Gastroesophageal sphincter (tissue), 4 donors: ENCODE measurements at regions not wholly inside any gene's neighbourhood (a gene's known extent, or its start where the extent isn't known, plus 50 kb on each side); places are given as distances from the start of the nearest gene placed in this dataset.
A peak's percentile ranks its signal among the peaks of the same experiment; 100 is the strongest.

Source experiments
- ATAC-seq: fragments of 150-250 bp; one replicate; pipeline ENCODE4 v1.9.1; 2016; ENCODE audit warnings: mild to moderate bottlenecking, moderate library complexity
- H3K27ac ChIP-seq, 4 donors: fragments of 200-600 bp; sonication (generic) in 3 of 4; 1 replicate in 3 of 4; 2 replicates in 1 of 4; pipeline ENCODE4 v1.5.1; 2016 to 2019
- H3K27me3 ChIP-seq: fragments of 200-600 bp; sonication (generic); one replicate; pipeline ENCODE4 v1.5.1; 2019
- H3K36me3 ChIP-seq, 2 donors: fragments of 200-600 bp; sonication (generic); one replicate each; pipeline ENCODE4 v1.5.1; 2019; ENCODE audit warnings: control low read depth in 1 of 2
- H3K4me1 ChIP-seq, 3 donors: fragments of 200-600 bp; sonication (generic); 1 replicate in 2 of 3; 2 replicates in 1 of 3; pipeline ENCODE4 v1.5.1; 2016 to 2019; ENCODE audit warnings: control low read depth in 2 of 3
- H3K4me3 ChIP-seq, 2 donors: fragments of 200-600 bp; sonication (generic); one replicate each; pipeline ENCODE4 v1.5.1; 2019; ENCODE audit warnings: mild to moderate bottlenecking in 1 of 2, moderate library complexity in 1 of 2
- H3K9me3 ChIP-seq, 3 donors: fragments of 200-600 bp; sonication (generic); one replicate each; pipeline ENCODE4 v1.5.1; 2017 to 2019; ENCODE audit warnings: control low read depth in 2 of 3
- EP300 ChIP-seq: sonication (generic); formaldehyde crosslinking; IDR thresholded peaks from one replicate; pipeline ENCODE4 v1.6.1; 2017; ENCODE audit warnings: antibody characterized with exemption, mild to moderate bottlenecking
- POLR2A ChIP-seq, 2 donors: fragments of 450-650 bp; IDR thresholded peaks; one replicate each; pipeline ENCODE4 v1.6.1; 2017; ENCODE audit warnings: antibody characterized with exemption in 2 of 2, mild to moderate bottlenecking in 2 of 2, moderate library complexity in 1 of 2
- POLR2AphosphoS5 ChIP-seq: sonication (generic); formaldehyde crosslinking; IDR thresholded peaks from one replicate; pipeline ENCODE4 v1.6.1; 2017; ENCODE audit warnings: antibody characterized with exemption
- WGBS, 2 donors: methylation state at CpG; one replicate each; pipeline ENCODE4 v1.1.5; 2018; ENCODE audit warnings: low coverage in 1 of 2; 5-methylcytosine and 5-hydroxymethylcytosine counted together
- TF ChIP-seq, protein P1 (sequence below), 4 experiments: fragments of 200-600 bp in 2 of 4; fragments of 450-650 bp in 2 of 4; sonication (generic) in 1 of 4; IDR thresholded peaks; one replicate each; pipeline ENCODE4 v1.5.1; 2017 to 2019; ENCODE audit warnings: antibody characterized with exemption in 4 of 4, mild to moderate bottlenecking in 2 of 4, moderate library complexity in 2 of 4

DNA sequence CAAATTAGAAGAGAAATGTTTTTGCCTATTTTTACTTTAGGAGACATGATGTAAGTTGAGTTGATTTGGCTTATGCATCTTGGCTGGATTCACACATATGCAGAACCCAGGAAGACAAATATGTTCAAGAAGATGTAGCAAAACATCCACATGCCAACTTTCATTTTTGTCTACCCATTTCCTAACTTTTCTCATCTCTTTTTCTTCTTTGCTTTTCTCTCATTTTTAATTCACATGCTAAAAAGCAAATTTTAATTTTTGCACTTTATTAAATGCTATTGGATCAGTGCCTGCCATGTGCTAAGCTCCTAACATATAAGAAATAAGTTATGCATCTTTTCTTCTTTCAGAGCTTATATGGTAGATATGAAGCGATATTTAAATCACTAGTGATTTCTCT lies 143.7 kb upstream of the GRM3 start:
- no peaks in the 10 kb centered on the region for H3K27me3 ChIP-seq
- H3K4me3 ChIP-seq = no peak overlapping the region
- WGBS, 2 donors = 77 to 100% methylated on average over 1 of the region's 1 CpG
- no peak overlapping the region for H3K27ac ChIP-seq
- no peaks in the 10 kb centered on the region for H3K4me1 ChIP-seq
- ATAC-seq = no peak
- TF ChIP-seq POLR2AphosphoS5 (no peak), POLR2A (IDR thresholded peaks at IDR 0.05) (no peak), EP300 (no peak)
- TF ChIP-seq, protein P1, sequence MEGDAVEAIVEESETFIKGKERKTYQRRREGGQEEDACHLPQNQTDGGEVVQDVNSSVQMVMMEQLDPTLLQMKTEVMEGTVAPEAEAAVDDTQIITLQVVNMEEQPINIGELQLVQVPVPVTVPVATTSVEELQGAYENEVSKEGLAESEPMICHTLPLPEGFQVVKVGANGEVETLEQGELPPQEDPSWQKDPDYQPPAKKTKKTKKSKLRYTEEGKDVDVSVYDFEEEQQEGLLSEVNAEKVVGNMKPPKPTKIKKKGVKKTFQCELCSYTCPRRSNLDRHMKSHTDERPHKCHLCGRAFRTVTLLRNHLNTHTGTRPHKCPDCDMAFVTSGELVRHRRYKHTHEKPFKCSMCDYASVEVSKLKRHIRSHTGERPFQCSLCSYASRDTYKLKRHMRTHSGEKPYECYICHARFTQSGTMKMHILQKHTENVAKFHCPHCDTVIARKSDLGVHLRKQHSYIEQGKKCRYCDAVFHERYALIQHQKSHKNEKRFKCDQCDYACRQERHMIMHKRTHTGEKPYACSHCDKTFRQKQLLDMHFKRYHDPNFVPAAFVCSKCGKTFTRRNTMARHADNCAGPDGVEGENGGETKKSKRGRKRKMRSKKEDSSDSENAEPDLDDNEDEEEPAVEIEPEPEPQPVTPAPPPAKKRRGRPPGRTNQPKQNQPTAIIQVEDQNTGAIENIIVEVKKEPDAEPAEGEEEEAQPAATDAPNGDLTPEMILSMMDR (IDR thresholded peaks at IDR 0.05) = no peak
- H3K9me3 ChIP-seq = no peaks in the 10 kb centered on the region
- H3K36me3 ChIP-seq = no peaks in the 10 kb centered on the region

DNA sequence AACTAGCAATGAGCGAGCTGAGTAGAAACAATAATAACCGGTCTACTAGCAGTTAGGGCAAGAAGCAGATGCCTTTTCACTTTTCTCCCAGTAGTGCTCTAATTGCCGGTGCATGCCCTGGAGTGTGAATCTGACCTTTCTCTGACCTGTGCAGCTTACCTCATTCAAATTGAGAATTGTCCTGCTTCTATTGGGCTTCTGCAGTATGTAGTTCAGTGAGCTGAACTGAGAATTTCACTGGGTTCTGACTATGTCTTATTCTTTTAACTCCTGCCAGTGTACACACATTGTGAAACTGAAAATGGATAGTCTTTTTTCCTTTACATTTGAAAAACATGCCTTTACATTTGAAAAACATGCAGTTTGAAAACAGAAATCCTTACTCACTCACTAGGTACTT lies 157.9 kb upstream of the GRM3 start:
- H3K27ac ChIP-seq = no peak overlapping the region
- WGBS, 2 donors = 86 to 89% methylated on average over 2 to 3 of the region's 3 CpGs
- no peak for ATAC-seq
- H3K4me1 ChIP-seq = no peaks in the 10 kb centered on the region
- H3K27me3 ChIP-seq = no peaks in the 10 kb centered on the region
- H3K9me3 ChIP-seq = no peaks in the 10 kb centered on the region
- TF ChIP-seq POLR2AphosphoS5 (no peak), POLR2A (IDR thresholded peaks at IDR 0.05) (no peak), EP300 (no peak)
- TF ChIP-seq, protein P1 (IDR thresholded peaks at IDR 0.05) = no peak
- H3K36me3 ChIP-seq = no peaks in the 10 kb centered on the region
- no peak overlapping the region for H3K4me3 ChIP-seq

DNA sequence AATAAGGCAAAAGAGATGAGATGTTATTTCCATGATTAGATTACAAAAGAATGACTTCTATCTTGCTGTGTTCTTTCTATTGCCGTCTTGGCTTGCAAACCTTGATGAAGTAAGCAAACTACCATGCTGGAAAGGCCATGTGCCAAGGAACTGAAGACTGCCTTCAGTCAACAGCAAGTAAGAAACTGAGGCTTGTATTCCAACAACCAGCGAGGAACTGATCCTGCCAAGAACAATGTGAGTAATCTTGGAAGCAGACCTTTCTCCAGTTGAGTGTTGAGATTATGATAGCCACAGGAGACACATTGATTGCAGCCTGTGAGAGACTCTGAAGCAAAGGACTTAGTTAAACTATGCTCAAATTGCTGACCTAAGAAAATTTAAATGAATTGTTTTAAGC lies 164.6 kb upstream of the GRM3 start:
- Histone ChIP-seq H3K36me3 (no peaks in the 10 kb centered on the region), H3K4me1 (no peaks in the 10 kb centered on the region), H3K27ac (no peak overlapping the region), H3K27me3 (no peaks in the 10 kb centered on the region), H3K9me3 (no peaks in the 10 kb centered on the region), H3K4me3 (no peak overlapping the region)
- ATAC-seq = peak; percentile 36
- 87 to 90% methylated on average over 2 of the region's 2 CpGs for WGBS, 2 donors
- TF ChIP-seq EP300 (no peak), POLR2AphosphoS5 (no peak), POLR2A (IDR thresholded peaks at IDR 0.05) (no peak)
- TF ChIP-seq, protein P1 (IDR thresholded peaks at IDR 0.05) = no peak

DNA sequence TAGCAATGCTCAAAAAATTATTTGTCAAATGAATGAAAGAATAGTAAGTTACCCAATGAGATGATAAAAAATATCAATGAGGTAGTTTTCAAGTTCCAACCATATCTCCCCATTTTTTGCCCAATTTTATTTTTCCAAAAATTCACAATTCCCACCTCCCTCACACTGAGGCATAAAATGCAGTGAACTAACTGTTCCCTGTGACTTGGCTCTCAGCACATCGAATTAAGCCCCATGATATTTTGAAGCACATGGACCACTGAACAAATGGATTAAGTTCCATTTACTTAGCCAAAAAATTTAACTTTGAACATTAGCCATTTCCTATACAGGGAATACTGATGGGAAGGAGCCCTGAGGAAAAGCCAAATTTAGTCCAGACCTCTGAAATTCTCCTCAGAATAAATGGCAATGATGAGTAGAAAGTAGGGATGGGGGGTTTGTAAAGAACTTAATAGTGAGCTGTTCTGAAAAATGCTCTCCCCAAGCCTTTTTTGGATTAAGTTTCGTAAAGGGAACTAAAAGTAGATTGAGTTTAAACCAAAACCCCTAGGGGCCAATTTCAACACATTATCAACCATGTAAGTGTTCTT lies 166.3 kb upstream of the GRM3 start:
- Histone ChIP-seq H3K9me3 (no peaks in the 10 kb centered on the region), H3K4me1 (no peaks in the 10 kb centered on the region), H3K36me3 (no peaks in the 10 kb centered on the region), H3K4me3 (no peak overlapping the region), H3K27me3 (no peaks in the 10 kb centered on the region), H3K27ac (no peak overlapping the region)
- WGBS, 2 donors = 67 to 79% methylated on average over 2 of the region's 2 CpGs
- TF ChIP-seq POLR2AphosphoS5 (no peak), POLR2A (IDR thresholded peaks at IDR 0.05) (no peak), EP300 (no peak)
- TF ChIP-seq, protein P1 (IDR thresholded peaks at IDR 0.05) = no peak
- ATAC-seq = no peak

DNA sequence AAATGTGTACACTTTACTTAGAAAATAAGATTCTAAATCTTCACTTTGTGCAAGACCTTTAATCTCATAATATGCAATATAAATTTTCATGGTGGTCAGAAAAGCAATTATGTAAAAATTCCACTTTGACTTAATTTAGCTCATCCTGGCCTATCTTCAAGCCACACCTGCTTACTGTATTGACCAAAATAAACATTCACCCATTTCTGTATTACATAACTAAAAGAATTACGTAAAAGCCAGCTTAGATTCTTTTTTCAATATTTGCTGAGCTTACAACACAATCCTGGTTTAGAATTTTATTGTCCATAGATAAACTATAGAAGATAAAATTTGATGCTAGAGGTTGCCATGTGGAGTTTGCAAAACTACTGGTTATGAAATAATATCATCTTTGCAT lies 172.9 kb upstream of the GRM3 start:
- no peak for ATAC-seq
- 67 to 83% methylated on average over 1 of the region's 1 CpG for WGBS, 2 donors
- H3K4me1 ChIP-seq = no peaks in the 10 kb centered on the region

More for the DNA sequence above, 172.9 kb upstream of the GRM3 start:
- Histone ChIP-seq H3K27ac (no peak overlapping the region), H3K4me3 (no peak overlapping the region), H3K9me3 (no peaks in the 10 kb centered on the region), H3K27me3 (no peaks in the 10 kb centered on the region), H3K36me3 (no peaks in the 10 kb centered on the region)
- TF ChIP-seq EP300 = no peak
- no peak for TF ChIP-seq POLR2AphosphoS5
- TF ChIP-seq POLR2A (IDR thresholded peaks at IDR 0.05) = no peak
- TF ChIP-seq, protein P1 (IDR thresholded peaks at IDR 0.05) = no peak
